Osteoblast (primary cell): ENCODE measurements at regions not wholly inside any gene's neighbourhood (a gene's known extent, or its start where the extent isn't known, plus 50 kb on each side); places are given as distances from the start of the nearest gene placed in this dataset.

Source experiments
- DNase-seq: peaks from one replicate; pipeline ENCODE4 v3.0.0; 2011; ENCODE audit warnings: low spot score, mixed read lengths; ENCODE audit not compliant: insufficient read length; ENCODE audit errors: missing footprints
- H2AFZ ChIP-seq: 2 replicates; pipeline ENCODE4 v1.6.0; 2011; ENCODE audit warnings: mild to moderate bottlenecking, low read length
- H3K27ac ChIP-seq: 2 replicates; pipeline ENCODE4 v1.5.1; 2011; ENCODE audit warnings: mild to moderate bottlenecking, low read depth, low read length, moderate library complexity
- H3K27me3 ChIP-seq: 2 replicates; pipeline ENCODE4 v1.6.0; 2012; ENCODE audit warnings: mild to moderate bottlenecking, control low read depth, inconsistent platforms, low read length, moderate library complexity; ENCODE audit not compliant: insufficient read depth
- H3K36me3 ChIP-seq: 2 replicates; pipeline ENCODE4 v1.5.1; 2011; ENCODE audit warnings: mild to moderate bottlenecking, low read length, control low read depth, moderate library complexity; ENCODE audit not compliant: insufficient read depth
- H3K4me1 ChIP-seq: 2 replicates; pipeline ENCODE4 v1.5.1; 2011; ENCODE audit warnings: mild to moderate bottlenecking, low read length, control low read depth, moderate library complexity; ENCODE audit not compliant: insufficient read depth
- H3K4me2 ChIP-seq: 2 replicates; pipeline ENCODE4 v1.6.0; 2011; ENCODE audit warnings: mild to moderate bottlenecking, low read length; ENCODE audit not compliant: insufficient read depth
- H3K4me3 ChIP-seq: fragments of 200-600 bp; sonication (generic); 3 replicates; pipeline ENCODE4 v1.5.1; 2012; ENCODE audit warnings: mild to moderate bottlenecking, low read length, inconsistent platforms; ENCODE audit not compliant: insufficient read depth
- H3K79me2 ChIP-seq: 2 replicates; pipeline ENCODE4 v1.6.0; 2012; ENCODE audit warnings: mild to moderate bottlenecking, low read length, control low read depth, inconsistent platforms; ENCODE audit not compliant: insufficient read depth
- H3K9me3 ChIP-seq: 2 replicates; pipeline ENCODE4 v1.5.1; 2011; ENCODE audit warnings: low read depth, low read length, control low read depth
- H4K20me1 ChIP-seq: 2 replicates; pipeline ENCODE4 v1.6.0; 2012; ENCODE audit warnings: mild to moderate bottlenecking, low read length, control low read depth; ENCODE audit not compliant: insufficient read depth
- CTCF ChIP-seq: IDR thresholded peaks from 2 replicates; pipeline ENCODE4 v1.5.1; 2011; ENCODE audit warnings: mild to moderate bottlenecking, low read depth, low read length, moderate library complexity; ENCODE audit errors: extremely low read depth

GRCh38 chr2:41084321-41084720 lies 632.4 kb upstream of the SLC8A1 start:
- no peak for TF ChIP-seq CTCF
- no peaks in the 10 kb centered on the region for H3K79me2 ChIP-seq

GRCh38 chr2:41087946-41088345 lies 636.1 kb upstream of the SLC8A1 start:
- no peak for TF ChIP-seq CTCF
- no peak overlapping the region for H2AFZ ChIP-seq
- no peaks in the 10 kb centered on the region for H3K4me1 ChIP-seq
- no peaks in the 10 kb centered on the region for H3K27me3 ChIP-seq
- H3K27ac ChIP-seq = no peak overlapping the region
- no peak for DNase-seq
- no peaks in the 10 kb centered on the region for H3K79me2 ChIP-seq
- no peak overlapping the region for H3K4me3 ChIP-seq
- no peaks in the 10 kb centered on the region for H3K36me3 ChIP-seq
- no peaks in the 10 kb centered on the region for H4K20me1 ChIP-seq
- H3K9me3 ChIP-seq = no peaks in the 10 kb centered on the region
- no peak overlapping the region for H3K4me2 ChIP-seq

More at GRCh38 chr2:41084321-41084720, 632.4 kb upstream of the SLC8A1 start:
- DNase-seq = no peak
- no peak overlapping the region for H3K27ac ChIP-seq
- H4K20me1 ChIP-seq = no peaks in the 10 kb centered on the region
- H2AFZ ChIP-seq = no peak overlapping the region
- H3K27me3 ChIP-seq = no peaks in the 10 kb centered on the region
- H3K4me1 ChIP-seq = no peaks in the 10 kb centered on the region
- H3K4me3 ChIP-seq = no peak overlapping the region
- H3K36me3 ChIP-seq = no peaks in the 10 kb centered on the region
- H3K9me3 ChIP-seq = no peaks in the 10 kb centered on the region
- H3K4me2 ChIP-seq = no peak overlapping the region

GRCh38 chr2:41101281-41101680 lies 649.4 kb upstream of the SLC8A1 start:
- H3K27me3 ChIP-seq = no peaks in the 10 kb centered on the region
- H4K20me1 ChIP-seq = no peaks in the 10 kb centered on the region
- no peak overlapping the region for H3K4me3 ChIP-seq
- no peak overlapping the region for H2AFZ ChIP-seq
- H3K79me2 ChIP-seq = no peaks in the 10 kb centered on the region
- no peak for TF ChIP-seq CTCF
- DNase-seq = no peak
- no peaks in the 10 kb centered on the region for H3K4me1 ChIP-seq
- no peak overlapping the region for H3K4me2 ChIP-seq
- H3K27ac ChIP-seq = no peak overlapping the region
- H3K36me3 ChIP-seq = no peaks in the 10 kb centered on the region
- no peaks in the 10 kb centered on the region for H3K9me3 ChIP-seq

GRCh38 chr2:41109744-41110143 lies 657.9 kb upstream of the SLC8A1 start:
- no peaks in the 10 kb centered on the region for H3K9me3 ChIP-seq
- H2AFZ ChIP-seq = no peak overlapping the region
- H3K27ac ChIP-seq = no peak overlapping the region
- H4K20me1 ChIP-seq = no peaks in the 10 kb centered on the region
- no peaks in the 10 kb centered on the region for H3K27me3 ChIP-seq
- H3K4me2 ChIP-seq = no peak overlapping the region
- no peak for TF ChIP-seq CTCF
- H3K79me2 ChIP-seq = no peaks in the 10 kb centered on the region
- no peaks in the 10 kb centered on the region for H3K4me1 ChIP-seq
- no peaks in the 10 kb centered on the region for H3K36me3 ChIP-seq
- no peak for DNase-seq
- no peak overlapping the region for H3K4me3 ChIP-seq
